ENCODE measurements at regions not wholly inside any gene's neighbourhood (a gene's known extent, or its start where the extent isn't known, plus 50 kb on each side); places are given as distances from the start of the nearest gene placed in this dataset.

DNA sequence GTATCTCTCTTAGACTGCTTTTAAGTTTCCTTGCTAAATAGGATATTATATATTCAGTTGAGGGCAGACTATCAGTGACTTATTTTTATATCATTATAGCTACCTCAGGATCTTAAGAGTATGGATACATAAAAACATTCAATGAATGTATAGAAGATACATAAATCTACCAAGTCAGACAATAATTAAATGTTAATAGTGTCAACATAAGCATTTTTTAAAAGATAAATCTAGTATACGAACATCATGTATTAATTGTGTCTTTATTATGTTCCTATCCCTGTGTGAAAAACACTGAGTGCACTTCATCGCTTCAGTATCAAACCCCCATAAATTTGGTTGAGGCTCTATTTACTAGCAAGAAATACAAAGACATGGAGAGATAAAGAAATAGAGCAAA, 242.8 kb downstream of the CRPPA start:
- Histone ChIP-seq H3K4me3 (no peak overlapping the region), H3K4me1 (no peaks in the 10 kb centered on the region), H3K36me3 (no peaks in the 10 kb centered on the region), H3K27ac (no peak overlapping the region), H3K9me3 (no peaks in the 10 kb centered on the region), H3K27me3 (no peaks in the 10 kb centered on the region)
- TF ChIP-seq, protein P1, sequence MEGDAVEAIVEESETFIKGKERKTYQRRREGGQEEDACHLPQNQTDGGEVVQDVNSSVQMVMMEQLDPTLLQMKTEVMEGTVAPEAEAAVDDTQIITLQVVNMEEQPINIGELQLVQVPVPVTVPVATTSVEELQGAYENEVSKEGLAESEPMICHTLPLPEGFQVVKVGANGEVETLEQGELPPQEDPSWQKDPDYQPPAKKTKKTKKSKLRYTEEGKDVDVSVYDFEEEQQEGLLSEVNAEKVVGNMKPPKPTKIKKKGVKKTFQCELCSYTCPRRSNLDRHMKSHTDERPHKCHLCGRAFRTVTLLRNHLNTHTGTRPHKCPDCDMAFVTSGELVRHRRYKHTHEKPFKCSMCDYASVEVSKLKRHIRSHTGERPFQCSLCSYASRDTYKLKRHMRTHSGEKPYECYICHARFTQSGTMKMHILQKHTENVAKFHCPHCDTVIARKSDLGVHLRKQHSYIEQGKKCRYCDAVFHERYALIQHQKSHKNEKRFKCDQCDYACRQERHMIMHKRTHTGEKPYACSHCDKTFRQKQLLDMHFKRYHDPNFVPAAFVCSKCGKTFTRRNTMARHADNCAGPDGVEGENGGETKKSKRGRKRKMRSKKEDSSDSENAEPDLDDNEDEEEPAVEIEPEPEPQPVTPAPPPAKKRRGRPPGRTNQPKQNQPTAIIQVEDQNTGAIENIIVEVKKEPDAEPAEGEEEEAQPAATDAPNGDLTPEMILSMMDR (IDR thresholded peaks at IDR 0.05) = no peak
- 96 to 100% methylated on average over 2 of the region's 2 CpGs for WGBS, 2 donors
- intact Hi-C loops (cut with DNase I) = no loop called here
- DNase-seq (no peak), ATAC-seq (no peak)

DNA sequence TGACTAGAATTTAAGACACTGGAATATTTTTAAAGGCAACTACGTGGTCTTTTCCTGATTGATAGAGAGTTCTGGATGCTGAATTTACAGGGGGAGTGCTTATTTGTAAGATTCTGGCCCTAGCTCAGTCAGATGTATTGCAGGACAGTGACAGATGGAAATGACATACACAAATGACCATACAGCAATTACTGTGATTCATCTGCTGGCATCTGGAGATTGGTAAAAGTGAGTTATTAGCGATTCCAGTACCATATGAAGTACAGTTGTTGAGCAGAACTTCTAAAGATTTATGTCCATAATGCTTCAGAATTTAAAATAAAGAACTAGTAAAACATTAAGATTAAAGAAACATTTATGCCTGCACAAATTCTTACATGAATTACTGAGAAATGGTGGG, 243.2 kb downstream of the CRPPA start:
- H3K4me3 ChIP-seq = no peak overlapping the region
- no peak for ATAC-seq
- 77 to 79% methylated on average over 2 of the region's 2 CpGs for WGBS, 2 donors

DNA sequence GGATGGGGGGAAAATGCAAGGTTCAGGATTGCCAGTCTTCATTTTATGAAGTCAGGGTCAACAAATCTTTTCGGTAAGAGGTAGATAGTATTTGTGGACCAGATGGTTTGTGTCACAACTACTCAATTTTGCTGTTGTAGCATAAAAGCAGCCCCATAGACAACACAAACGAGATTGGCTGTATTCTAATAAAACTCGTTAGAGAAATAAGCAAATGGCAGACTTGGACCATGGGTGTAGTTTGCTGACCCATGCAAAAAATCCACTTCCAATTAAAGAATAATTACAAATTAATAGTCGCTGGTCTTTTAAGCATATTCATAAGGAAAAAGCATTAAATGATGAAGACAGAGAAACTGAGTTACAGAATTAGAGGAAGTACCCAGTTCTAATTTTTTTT, 247.1 kb downstream of the CRPPA start:
- Histone ChIP-seq H3K4me3 (no peak overlapping the region), H3K27me3 (no peaks in the 10 kb centered on the region), H3K36me3 (no peaks in the 10 kb centered on the region), H3K4me1 (peaks cover 0 to 5% (median 0%) of the 10 kb centered on the region in 9 donors), H3K27ac (no peak overlapping the region), H3K9me3 (peaks cover 0 to 25% (median 0%) of the 10 kb centered on the region in 11 donors)
- ATAC-seq (no peak), DNase-seq (no peak)
- TF ChIP-seq, protein P1 (IDR thresholded peaks at IDR 0.05) = no peak
- intact Hi-C loops (cut with DNase I) = no loop called here
- 82 to 89% methylated on average over 4 of the region's 4 CpGs for WGBS, 2 donors

More for the DNA sequence above, 243.2 kb downstream of the CRPPA start:
- no peaks in the 10 kb centered on the region for H3K36me3 ChIP-seq
- no peak overlapping the region for H3K27ac ChIP-seq
- no peaks in the 10 kb centered on the region for H3K4me1 ChIP-seq
- DNase-seq = no peak
- intact Hi-C loops (cut with DNase I) = no loop called here
- no peaks in the 10 kb centered on the region for H3K9me3 ChIP-seq
- TF ChIP-seq, protein P1 (IDR thresholded peaks at IDR 0.05) = no peak
- no peaks in the 10 kb centered on the region for H3K27me3 ChIP-seq

DNA sequence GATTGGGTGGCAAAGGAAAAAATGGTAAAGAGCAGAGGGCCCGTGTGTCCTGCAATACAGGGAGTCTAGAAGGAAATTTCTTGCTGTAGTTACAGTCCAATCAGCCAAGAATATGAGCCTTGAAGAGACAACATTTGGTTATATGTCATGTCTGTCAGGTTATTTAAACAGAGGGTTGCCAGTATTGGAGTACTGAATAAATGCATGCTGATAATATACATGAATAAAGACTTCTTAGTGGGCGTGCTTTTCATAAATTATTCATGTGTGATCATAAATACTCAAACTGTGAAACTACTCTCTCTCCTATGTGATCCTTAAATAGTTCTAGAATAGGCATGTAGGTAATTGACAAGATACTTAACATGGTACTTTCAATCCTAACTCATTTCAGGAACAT, 249.0 kb downstream of the CRPPA start:
- no peak overlapping the region for H3K4me3 ChIP-seq
- no peaks in the 10 kb centered on the region for H3K36me3 ChIP-seq
- H3K27me3 ChIP-seq = no peaks in the 10 kb centered on the region
- peaks cover 0 to 7% (median 0%) of the 10 kb centered on the region in 9 donors for H3K4me1 ChIP-seq
- ATAC-seq = no peak
- intact Hi-C loops (cut with DNase I) = no loop called here
- no peak for DNase-seq
- 97 to 99% methylated on average over 2 of the region's 2 CpGs for WGBS, 2 donors
- H3K27ac ChIP-seq = no peak overlapping the region
- peaks cover 0 to 25% (median 0%) of the 10 kb centered on the region in 11 donors for H3K9me3 ChIP-seq
- TF ChIP-seq, protein P1 (IDR thresholded peaks at IDR 0.05) = no peak

Measured in heart right ventricle (tissue), 16 donors.